HCT116 (cell line): ENCODE measurements at regions not wholly inside any gene's neighbourhood (a gene's known extent, or its start where the extent isn't known, plus 50 kb on each side); places are given as distances from the start of the nearest gene placed in this dataset.
"Not testable (repeated sequence)": the region's sequence is repeated elsewhere in the genome, so short reads cannot be mapped to it uniquely, and the experiment has no call there.

ENCODE experiments used
- ATAC-seq: fragments of 200-7000 bp; cut with Tn5 transposase; 2 replicates; pipeline ENCODE4 v1.9.1; 2020; ENCODE audit warnings: mild to moderate bottlenecking, moderate library complexity
- BruUV-seq: library from RNA; stranded (reverse); fragments of 400-500 nt; replicated peaks from 2 replicates; lab custom pipeline; 2021; lab: Mats Ljungman, UMichigan
- CTCF ChIA-PET: fragments of 300-600 bp; sonication (Branson Sonifier 250); formaldehyde crosslinking; loops from one replicate; lab custom pipeline; 2021; ENCODE audit warnings: antibody characterized with exemption; lab: Charles Lee
- POLR2A ChIA-PET: fragments of 300-600, 350-600 bp; sonication (Branson Sonifier 250); formaldehyde crosslinking; loops from one replicate; lab custom pipeline; 2021; ENCODE audit warnings: antibody characterized with exemption; lab: Charles Lee
- RAD21 ChIA-PET, 2 experiments: fragments of 300-600 bp; sonication (Branson Sonifier 250); formaldehyde crosslinking; loops; one replicate each; lab custom pipeline; 2023; ENCODE audit warnings: low total read pairs in 2 of 2; ENCODE audit not compliant: uncharacterized antibody in 2 of 2, unreplicated experiment in 2 of 2, low non-redundant PET in 1 of 2; lab: Charles Lee
- DNase-seq: peaks from one replicate; pipeline ENCODE4 v3.0.0-alpha.2; 2010; ENCODE audit warnings: low read depth, low spot score
- H2AFZ ChIP-seq: fragments of 200-600 bp; shearing (Covaris generic), sonication (generic); 2 replicates; pipeline ENCODE4 v1.6.1; 2017; ENCODE audit warnings: low read depth, mixed run types, mixed read lengths, antibody characterized with exemption, low read length; ENCODE audit not compliant: poor library complexity, severe bottlenecking
- H3K27ac ChIP-seq: 2 replicates; pipeline ENCODE4 v1.5.1; 2012; ENCODE audit warnings: low read depth, low read length
- H3K27me3 ChIP-seq: fragments of 200-600 bp; sonication (generic); 2 replicates; pipeline ENCODE4 v1.6.1; 2016; ENCODE audit warnings: mixed run types, low read length, mixed read lengths; ENCODE audit not compliant: insufficient read depth
- H3K36me3 ChIP-seq, 2 experiments: fragments of 200-500 bp in 1 of 2; fragments of 200-600 bp in 1 of 2; sonication (Bioruptor generic) in 1 of 2; sonication (generic) in 1 of 2; 2 replicates each; pipeline versions ENCODE4 v1.5.1 to v1.6.1; 2014 to 2016; ENCODE audit warnings: low read length in 2 of 2, inconsistent platforms in 1 of 2, mixed read lengths in 1 of 2, mixed run types in 1 of 2; ENCODE audit not compliant: insufficient read depth in 2 of 2, control insufficient read depth in 1 of 2
- H3K4me1 ChIP-seq, 2 experiments: fragments of 200-600 bp in 1 of 2; sonication (generic) in 1 of 2; 2 replicates each; pipeline versions ENCODE4 v1.5.1 to v1.6.1; 2012 to 2017; ENCODE audit warnings: low read length in 2 of 2, inconsistent platforms in 1 of 2, mild to moderate bottlenecking in 1 of 2, mixed read lengths in 1 of 2, mixed run types in 1 of 2, moderate library complexity in 1 of 2; ENCODE audit not compliant: insufficient read depth in 2 of 2, control insufficient read depth in 1 of 2
- H3K4me2 ChIP-seq: fragments of 200-600 bp; sonication (generic); 2 replicates; pipeline ENCODE4 v1.6.1; 2017; ENCODE audit warnings: mixed run types, low read length, mixed read lengths
- H3K4me3 ChIP-seq, 2 experiments: fragments of 200-600 bp in 1 of 2; sonication (generic) in 1 of 2; replicated peaks in 1 of 2; 2 replicates each; pipeline ENCODE4 v1.5.1; 2011 to 2016; ENCODE audit warnings: low read length in 2 of 2, control low read depth in 1 of 2, low read depth in 1 of 2, mild to moderate bottlenecking in 1 of 2, mixed read lengths in 1 of 2, mixed run types in 1 of 2
- H3K79me2 ChIP-seq: fragments of 200-600 bp; sonication (generic); 2 replicates; pipeline ENCODE4 v1.6.1; 2017; ENCODE audit warnings: mild to moderate bottlenecking, mixed run types, low read length, moderate library complexity, mixed read lengths; ENCODE audit not compliant: insufficient read depth
- H3K9ac ChIP-seq: fragments of 200-600 bp; sonication (generic); 2 replicates; pipeline ENCODE4 v1.6.1; 2016; ENCODE audit warnings: low read length, mixed read lengths
- H3K9me2 ChIP-seq: fragments of 200-600 bp; sonication (generic), shearing (Covaris generic); 2 replicates; pipeline ENCODE4 v1.6.1; 2017; ENCODE audit warnings: mixed run types, mild to moderate bottlenecking, moderate library complexity; ENCODE audit not compliant: insufficient read depth
- H3K9me3 ChIP-seq, 2 experiments: fragments of 200-500 bp in 1 of 2; fragments of 200-600 bp in 1 of 2; sonication (Bioruptor generic) in 1 of 2; sonication (generic) in 1 of 2; 2 replicates each; pipeline ENCODE4 v1.6.1; 2014 to 2017; ENCODE audit warnings: low read length in 2 of 2, mixed read lengths in 2 of 2, inconsistent platforms in 1 of 2, low read depth in 1 of 2, mild to moderate bottlenecking in 1 of 2, mixed run types in 1 of 2, moderate library complexity in 1 of 2; ENCODE audit not compliant: control insufficient read depth in 1 of 2, insufficient read depth in 1 of 2
- H4K20me1 ChIP-seq: fragments of 200-600 bp; sonication (generic), shearing (Covaris generic); 2 replicates; pipeline ENCODE4 v1.6.1; 2017; ENCODE audit warnings: mixed run types, mild to moderate bottlenecking, moderate library complexity; ENCODE audit not compliant: insufficient read depth
- intact Hi-C: fragments of 100-400 bp; cut with micrococcal nuclease; formaldehyde crosslinking; loops from 2 replicates; pipeline ENCODE4 v1.10.0; 2022

DNA sequence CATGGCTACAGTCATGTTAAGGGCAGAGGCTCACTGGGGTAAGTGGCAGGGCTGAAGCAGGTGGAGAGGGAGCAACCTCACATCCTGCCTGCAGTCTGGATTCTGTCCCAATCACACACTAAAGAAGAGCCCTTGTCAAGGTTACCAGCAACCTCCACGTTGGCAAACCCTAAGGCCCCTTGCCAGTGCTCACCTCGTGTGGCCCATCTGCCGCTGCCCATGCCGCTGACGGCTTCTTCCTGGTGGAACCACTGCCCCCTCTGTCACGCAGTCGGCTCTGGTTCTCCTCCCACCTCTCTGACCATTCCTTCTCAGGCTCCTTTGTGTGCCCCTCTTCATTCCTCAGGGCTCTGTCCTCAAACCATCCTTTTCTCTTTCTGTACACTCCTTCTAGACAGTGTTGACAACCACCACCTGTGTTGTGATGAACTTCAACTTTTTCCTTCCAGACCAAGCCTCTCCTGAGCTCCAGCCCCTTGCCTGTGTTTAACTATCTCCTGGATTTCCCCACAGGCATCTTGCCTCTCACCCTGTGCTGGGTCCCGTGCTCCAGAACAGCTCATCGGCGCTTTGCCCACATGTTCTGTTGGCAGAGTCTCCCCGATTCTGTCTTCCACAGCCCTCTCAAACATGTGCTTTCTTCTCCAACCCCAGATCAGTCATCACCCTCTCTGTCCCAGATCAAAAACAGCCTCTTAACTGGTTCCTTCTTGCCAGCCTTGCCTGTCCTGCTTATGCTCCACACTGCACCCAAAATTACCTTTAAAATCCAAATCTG, 934.8 kb downstream of the SPATA31A6 start:
- H3K4me2 ChIP-seq, H3K4me1 ChIP-seq, H3K9me2 ChIP-seq, H3K9ac ChIP-seq, CTCF ChIA-PET, POLR2A ChIA-PET, intact Hi-C loops, H3K4me3 ChIP-seq, RAD21 ChIA-PET, H3K79me2 ChIP-seq, ATAC-seq, H3K27ac ChIP-seq, H3K36me3 ChIP-seq, DNase-seq, H4K20me1 ChIP-seq, BruUV-seq, H3K9me3 ChIP-seq, H3K27me3 ChIP-seq, H2AFZ ChIP-seq: not testable (repeated sequence)

DNA sequence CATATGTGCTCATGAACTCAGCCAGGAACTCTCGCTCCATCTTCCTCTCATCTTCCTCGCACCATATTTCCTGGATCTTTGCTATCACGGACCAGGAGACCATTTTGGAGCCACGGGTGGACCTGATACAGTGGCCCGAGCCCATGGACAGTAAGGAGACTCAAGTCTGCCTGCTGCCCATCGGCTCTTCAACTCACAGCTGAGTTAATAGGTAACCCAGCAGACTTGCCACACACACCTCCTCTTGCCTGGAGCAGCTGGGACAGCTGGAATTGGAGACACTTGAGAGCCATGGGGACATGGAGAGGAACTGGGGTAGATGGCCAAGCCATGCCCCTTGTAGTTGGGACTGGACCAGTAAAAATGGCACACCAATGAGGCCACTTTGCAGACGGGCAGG, 936.1 kb downstream of the SPATA31A6 start:
- H3K79me2 ChIP-seq, BruUV-seq, H3K4me2 ChIP-seq, H3K4me1 ChIP-seq, ATAC-seq, H3K4me3 ChIP-seq, POLR2A ChIA-PET, CTCF ChIA-PET, H3K27ac ChIP-seq, intact Hi-C loops, H3K36me3 ChIP-seq, H4K20me1 ChIP-seq, H3K27me3 ChIP-seq, RAD21 ChIA-PET, DNase-seq, H2AFZ ChIP-seq, H3K9me2 ChIP-seq, H3K9ac ChIP-seq, H3K9me3 ChIP-seq: not testable (repeated sequence)

DNA sequence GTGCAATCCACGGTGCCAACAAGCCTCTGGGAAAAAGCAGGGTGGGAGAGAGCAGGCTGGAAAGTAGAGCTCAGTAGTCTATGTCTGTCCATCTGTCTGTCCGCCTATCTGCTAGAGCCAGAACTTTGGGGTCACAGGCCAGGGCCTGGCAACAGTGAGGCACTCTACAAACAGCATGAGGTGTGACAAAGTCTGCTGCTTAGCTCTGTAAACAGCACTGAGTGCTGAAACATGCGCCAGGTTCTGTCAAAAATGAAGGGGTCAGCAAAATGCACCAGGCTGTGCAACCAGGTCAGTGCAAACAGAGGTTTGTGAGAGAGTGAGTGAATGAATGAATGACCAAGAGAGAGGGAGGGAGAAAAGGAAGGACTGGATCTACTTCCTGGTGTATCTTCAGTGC, 936.5 kb downstream of the SPATA31A6 start:
- POLR2A ChIA-PET, H4K20me1 ChIP-seq, H3K4me1 ChIP-seq, DNase-seq, H3K4me2 ChIP-seq, H3K9me2 ChIP-seq, BruUV-seq, RAD21 ChIA-PET, H3K27me3 ChIP-seq, H3K9ac ChIP-seq, H3K36me3 ChIP-seq, H3K27ac ChIP-seq, CTCF ChIA-PET, H2AFZ ChIP-seq, H3K4me3 ChIP-seq, intact Hi-C loops, ATAC-seq, H3K9me3 ChIP-seq, H3K79me2 ChIP-seq: not testable (repeated sequence)

DNA sequence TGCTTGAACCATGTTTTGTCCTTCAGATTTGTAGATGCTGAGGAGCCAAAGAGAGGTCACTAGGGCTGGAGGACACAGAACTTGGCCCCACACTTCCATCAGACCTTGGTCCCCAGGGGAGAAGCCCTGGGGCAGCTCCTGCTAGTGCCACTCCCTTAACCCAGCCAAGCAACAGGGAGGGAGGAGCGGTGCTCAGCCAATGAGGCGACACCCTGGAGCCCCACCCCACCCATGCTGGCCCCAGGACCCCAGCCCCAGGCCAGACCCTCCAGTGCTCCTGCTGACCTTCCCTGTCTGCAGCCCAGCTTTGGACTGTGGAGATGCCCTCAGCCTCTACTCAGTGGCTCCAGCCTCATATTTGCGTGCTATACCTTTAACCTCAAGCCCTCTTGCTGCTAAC, 942.4 kb downstream of the SPATA31A6 start:
- H3K36me3 ChIP-seq, H3K4me2 ChIP-seq, POLR2A ChIA-PET, H3K4me1 ChIP-seq, H3K9ac ChIP-seq, H3K9me2 ChIP-seq, BruUV-seq, CTCF ChIA-PET, H2AFZ ChIP-seq, H3K4me3 ChIP-seq, intact Hi-C loops, ATAC-seq, H4K20me1 ChIP-seq, H3K27ac ChIP-seq, H3K27me3 ChIP-seq, RAD21 ChIA-PET, H3K9me3 ChIP-seq, H3K79me2 ChIP-seq, DNase-seq: not testable (repeated sequence)
